ENCODE measurements at regions not wholly inside any gene's neighbourhood (a gene's known extent, or its start where the extent isn't known, plus 50 kb on each side); places are given as distances from the start of the nearest gene placed in this dataset.

- DNase-seq = no peak
- Histone ChIP-seq H3K27me3 (replicated peaks) (no peaks in the 10 kb centered on the region), H3K27ac (no peak overlapping the region), H3K4me3 (ENCODE audit: low read depth, low read length) (no peak overlapping the region), H3K36me3 (replicated peaks) (no peaks in the 10 kb centered on the region)
- TF ChIP-seq CTCF (IDR thresholded peaks at IDR 0.05; ENCODE audit: low read depth, low read length, missing control alignments) = no peak
- in situ Hi-C loops (cut with HindIII; ENCODE audit: low pct_ligation_motif_present, low sequenced_read_pairs) = no loop called here
Measured at GRCh38 chr11:29217901-29218300, 798.9 kb downstream of the KCNA4 start.

GRCh38 chr11:29214833-29215232 lies 802.0 kb downstream of the KCNA4 start:
- DNase-seq = no peak
- in situ Hi-C loops (cut with HindIII; ENCODE audit: low pct_ligation_motif_present, low sequenced_read_pairs) = no loop called here
- H3K4me3 ChIP-seq (ENCODE audit: low read depth, low read length) = no peak overlapping the region
- no peak overlapping the region for H3K27ac ChIP-seq
- no peak for TF ChIP-seq CTCF (IDR thresholded peaks at IDR 0.05; ENCODE audit: low read depth, low read length, missing control alignments)
- H3K36me3 ChIP-seq (replicated peaks) = no peaks in the 10 kb centered on the region
- H3K27me3 ChIP-seq (replicated peaks) = no peaks in the 10 kb centered on the region

- DNase-seq = no peak
Measured at GRCh38 chr11:29211202-29211601, 805.6 kb downstream of the KCNA4 start.

GRCh38 chr11:29210426-29210825 lies 806.4 kb downstream of the KCNA4 start:
- no peaks in the 10 kb centered on the region for H3K27me3 ChIP-seq (replicated peaks)
- in situ Hi-C loops (cut with HindIII; ENCODE audit: low pct_ligation_motif_present, low sequenced_read_pairs) = no loop called here
- DNase-seq = no peak
- no peak overlapping the region for H3K4me3 ChIP-seq (ENCODE audit: low read depth, low read length)
- no peak for TF ChIP-seq CTCF (IDR thresholded peaks at IDR 0.05; ENCODE audit: low read depth, low read length, missing control alignments)
- no peak overlapping the region for H3K27ac ChIP-seq
- no peaks in the 10 kb centered on the region for H3K36me3 ChIP-seq (replicated peaks)

More at GRCh38 chr11:29211202-29211601, 805.6 kb downstream of the KCNA4 start:
- no peak for TF ChIP-seq CTCF (IDR thresholded peaks at IDR 0.05; ENCODE audit: low read depth, low read length, missing control alignments)
- Histone ChIP-seq H3K36me3 (replicated peaks) (no peaks in the 10 kb centered on the region), H3K27me3 (replicated peaks) (no peaks in the 10 kb centered on the region), H3K4me3 (ENCODE audit: low read depth, low read length) (no peak overlapping the region), H3K27ac (no peak overlapping the region)
- in situ Hi-C loops (cut with HindIII; ENCODE audit: low pct_ligation_motif_present, low sequenced_read_pairs) = no loop called here

GRCh38 chr11:29208117-29208516 lies 808.7 kb downstream of the KCNA4 start:
- no peak for DNase-seq
- in situ Hi-C loops (cut with HindIII; ENCODE audit: low pct_ligation_motif_present, low sequenced_read_pairs) = no loop called here
- Histone ChIP-seq H3K27me3 (replicated peaks) (no peaks in the 10 kb centered on the region), H3K27ac (no peak overlapping the region), H3K36me3 (replicated peaks) (no peaks in the 10 kb centered on the region), H3K4me3 (ENCODE audit: low read depth, low read length) (no peak overlapping the region)
- TF ChIP-seq CTCF (IDR thresholded peaks at IDR 0.05; ENCODE audit: low read depth, low read length, missing control alignments) = no peak

GRCh38 chr11:29200791-29201562 lies 815.9 kb downstream of the KCNA4 start:
- in situ Hi-C loops (cut with HindIII; ENCODE audit: low pct_ligation_motif_present, low sequenced_read_pairs) = no loop called here
- no peaks in the 10 kb centered on the region for H3K27me3 ChIP-seq (replicated peaks)
- TF ChIP-seq CTCF (IDR thresholded peaks at IDR 0.05; ENCODE audit: low read depth, low read length, missing control alignments) = no peak
- DNase-seq = no peak
- no peak overlapping the region for H3K4me3 ChIP-seq (ENCODE audit: low read depth, low read length)
- H3K36me3 ChIP-seq (replicated peaks) = no peaks in the 10 kb centered on the region
- H3K27ac ChIP-seq = no peak overlapping the region

Data from brain microvascular endothelial cell (primary cell).